ENCODE measurements at regions not wholly inside any gene's neighbourhood (a gene's known extent, or its start where the extent isn't known, plus 50 kb on each side); places are given as distances from the start of the nearest gene placed in this dataset.

DNA sequence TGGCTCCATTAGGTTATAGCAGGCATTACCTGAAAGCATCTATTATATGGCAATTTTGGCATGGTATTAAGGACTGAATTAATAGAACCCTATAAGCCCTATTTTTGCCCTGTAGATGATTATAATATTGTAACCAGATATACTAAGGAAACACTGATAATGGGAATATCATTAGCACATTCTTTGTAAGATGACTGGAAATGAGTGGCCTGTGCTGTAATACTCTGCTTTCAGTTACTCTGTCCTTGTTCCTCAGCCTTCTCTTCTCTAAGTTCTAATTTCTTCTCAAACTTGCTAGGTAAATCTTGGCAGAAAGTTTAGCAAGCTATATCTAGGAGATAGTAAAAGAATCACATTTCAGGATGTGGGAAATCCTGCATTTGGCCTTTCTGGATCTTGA, 74.0 kb upstream of the ITPRID2 start:
- no peak for DNase-seq
- intact Hi-C loops (cut with DNase I), result no loop called here
- ATAC-seq (ENCODE audit: poor library complexity), result no peak

GRCh38 chr2:181818058-181818680, 73.4 kb upstream of the ITPRID2 start:
- no peak for ATAC-seq (ENCODE audit: poor library complexity)
- intact Hi-C loops (cut with DNase I), result no loop called here

GRCh38 chr2:181818840-181819239, 72.7 kb upstream of the ITPRID2 start:
- no peak for ATAC-seq (ENCODE audit: poor library complexity)
- intact Hi-C loops (cut with DNase I), result no loop called here
- no peak for DNase-seq

More at GRCh38 chr2:181818058-181818680, 73.4 kb upstream of the ITPRID2 start:
- no peak for DNase-seq

GRCh38 chr2:181821049-181821448, 70.5 kb upstream of the ITPRID2 start:
- DNase-seq, result no peak
- intact Hi-C loops (cut with DNase I), result no loop called here
- ATAC-seq (ENCODE audit: poor library complexity), result no peak

GRCh38 chr2:181822097-181822496, 69.4 kb upstream of the ITPRID2 start:
- intact Hi-C loops (cut with DNase I), result no loop called here
- ATAC-seq (ENCODE audit: poor library complexity) (no peak), DNase-seq (no peak)

GRCh38 chr2:181823405-181823804, 68.1 kb upstream of the ITPRID2 start:
- ATAC-seq (ENCODE audit: poor library complexity), result no peak
- intact Hi-C loops (cut with DNase I), result no loop called here

GRCh38 chr2:181828122-181828705, 63.3 kb upstream of the ITPRID2 start:
- ATAC-seq (ENCODE audit: poor library complexity) (no peak), DNase-seq (no peak)
- intact Hi-C loops (cut with DNase I), result no loop called here

More at GRCh38 chr2:181823405-181823804, 68.1 kb upstream of the ITPRID2 start:
- DNase-seq, result no peak

DNA sequence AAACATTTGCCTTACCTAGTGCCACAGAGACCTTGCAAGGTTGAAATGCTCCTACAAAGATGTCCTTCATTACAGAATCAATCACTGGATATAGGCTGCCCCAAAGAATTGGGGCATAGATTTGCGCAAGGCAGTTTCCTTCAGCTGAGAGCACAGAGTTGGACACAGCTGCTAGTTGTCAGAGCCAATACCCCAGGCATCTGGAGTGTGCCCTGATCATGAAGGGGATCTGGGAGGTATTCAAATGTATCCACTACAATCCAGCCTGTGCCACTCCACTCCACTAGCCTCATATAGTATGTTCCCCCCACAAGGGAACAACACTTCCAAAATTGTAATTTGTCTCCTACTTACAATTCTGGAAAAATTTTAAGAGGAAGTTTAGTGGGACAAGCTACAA, 62.3 kb upstream of the ITPRID2 start:
- DNase-seq (no peak), ATAC-seq (ENCODE audit: poor library complexity) (no peak)
- intact Hi-C loops (cut with DNase I), result no loop called here

GRCh38 chr2:181832015-181832414, 59.5 kb upstream of the ITPRID2 start:
- intact Hi-C loops (cut with DNase I), result no loop called here

GRCh38 chr2:181836583-181836982, 54.9 kb upstream of the ITPRID2 start:
- intact Hi-C loops (cut with DNase I), result no loop called here
- no peak for ATAC-seq (ENCODE audit: poor library complexity)

More at GRCh38 chr2:181832015-181832414, 59.5 kb upstream of the ITPRID2 start:
- DNase-seq, result no peak
- ATAC-seq (ENCODE audit: poor library complexity), result no peak

DNA sequence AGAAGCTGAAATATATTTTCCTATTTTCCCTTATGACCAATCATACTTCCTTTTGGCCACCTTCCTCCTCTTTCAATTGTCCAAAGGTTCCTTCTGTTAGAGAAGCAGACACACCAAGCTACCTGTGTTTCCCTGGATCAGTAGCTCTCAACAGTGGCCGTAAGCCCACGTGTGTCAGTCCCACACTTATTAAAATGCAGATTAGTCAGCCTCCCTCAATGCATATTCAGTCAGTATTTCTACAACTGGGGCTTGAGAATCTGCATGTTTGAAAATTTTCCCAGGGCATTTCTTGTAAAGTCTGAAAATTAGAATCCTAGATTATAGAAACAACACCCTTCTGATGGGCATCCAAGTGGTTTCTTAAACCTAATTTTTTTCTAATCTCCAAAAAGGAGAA, 54.0 kb upstream of the ITPRID2 start:
- ATAC-seq (ENCODE audit: poor library complexity) (no peak), DNase-seq (no peak)
- intact Hi-C loops (cut with DNase I), result no loop called here

More at GRCh38 chr2:181836583-181836982, 54.9 kb upstream of the ITPRID2 start:
- DNase-seq, result no peak

- DNase-seq, result no peak
- no peak for ATAC-seq (ENCODE audit: poor library complexity)
- intact Hi-C loops (cut with DNase I), result no loop called here
Observed at GRCh38 chr2:181839811-181840210, 51.7 kb upstream of the ITPRID2 start.

DNA sequence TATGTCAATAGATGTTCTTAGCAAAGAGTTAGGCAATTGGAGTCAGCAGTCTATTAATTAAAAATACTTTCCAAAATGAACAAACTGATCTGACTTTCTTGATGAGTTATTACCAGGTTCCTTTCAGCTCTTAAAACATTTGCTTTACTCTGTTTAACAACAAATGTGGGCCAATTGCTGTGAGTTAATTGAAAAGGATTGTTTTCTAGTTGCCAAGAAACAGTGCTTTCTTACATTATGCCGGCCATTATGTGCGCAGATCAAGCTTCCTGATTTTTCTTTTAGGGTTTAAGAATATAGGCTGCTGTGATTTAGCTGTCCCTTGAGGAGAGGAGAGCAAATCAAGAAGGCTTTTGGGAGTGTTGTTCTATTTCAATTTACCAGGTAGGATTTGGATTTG, 50.5 kb upstream of the ITPRID2 start:
- intact Hi-C loops (cut with DNase I), result no loop called here
- ATAC-seq (ENCODE audit: poor library complexity), result no peak

More for the DNA sequence above, 50.5 kb upstream of the ITPRID2 start:
- no peak for DNase-seq

Data from Right ventricle myocardium superior (tissue), 1 donor.